ENCODE measurements at regions not wholly inside any gene's neighbourhood (a gene's known extent, or its start where the extent isn't known, plus 50 kb on each side); places are given as distances from the start of the nearest gene placed in this dataset.

DNA sequence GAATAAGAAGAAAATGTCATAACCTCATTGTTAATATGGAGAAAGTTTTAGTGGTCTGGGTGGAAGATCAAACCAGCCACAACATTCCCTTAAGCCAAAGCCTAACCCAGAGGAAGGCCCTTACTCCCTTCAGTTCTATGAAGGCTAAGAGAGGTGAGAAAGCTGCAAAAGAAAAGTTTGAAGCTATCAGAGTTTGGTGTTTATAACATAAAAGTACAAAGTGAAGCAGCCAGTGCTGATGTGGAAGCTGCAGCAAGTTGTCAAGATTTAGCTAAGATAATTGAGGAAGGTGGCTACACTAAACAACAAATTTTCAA is 67.6 kb upstream of the BCL9 start:
- Histone ChIP-seq H3K9me3 (replicated peaks; ENCODE audit: insufficient read depth, low read length) (no peaks in the 10 kb centered on the region), H3K27ac (ENCODE audit: low read length) (no peak overlapping the region), H3K9me2 (replicated peaks; ENCODE audit: insufficient read depth, low read length) (no peaks in the 10 kb centered on the region), H3K4me3 (ENCODE audit: low read length) (no peak overlapping the region), H3K9ac (ENCODE audit: low read length) (no peak overlapping the region), H3K4me1 (ENCODE audit: low read length) (no peaks in the 10 kb centered on the region), H3F3A (ENCODE audit: insufficient read depth, low read length) (no peaks in the 10 kb centered on the region), H4K20me1 (ENCODE audit: insufficient read depth, low read length) (no peaks in the 10 kb centered on the region), H3K79me2 (ENCODE audit: low read length) (no peaks in the 10 kb centered on the region), H3K27me3 (replicated peaks; ENCODE audit: insufficient read depth, low read length) (no peaks in the 10 kb centered on the region), H3K4me2 (ENCODE audit: low read depth, low read length) (no peak overlapping the region), H3K36me3 (replicated peaks; ENCODE audit: insufficient read depth, low read length) (no peaks in the 10 kb centered on the region), H2AFZ (ENCODE audit: low read length) (no peak overlapping the region)
- DNase-seq: no peak
- no peak for TF ChIP-seq EZH2 (optimal IDR thresholded peaks at IDR 0.05; ENCODE audit: low read depth, low read length)
- TF ChIP-seq, protein P1, sequence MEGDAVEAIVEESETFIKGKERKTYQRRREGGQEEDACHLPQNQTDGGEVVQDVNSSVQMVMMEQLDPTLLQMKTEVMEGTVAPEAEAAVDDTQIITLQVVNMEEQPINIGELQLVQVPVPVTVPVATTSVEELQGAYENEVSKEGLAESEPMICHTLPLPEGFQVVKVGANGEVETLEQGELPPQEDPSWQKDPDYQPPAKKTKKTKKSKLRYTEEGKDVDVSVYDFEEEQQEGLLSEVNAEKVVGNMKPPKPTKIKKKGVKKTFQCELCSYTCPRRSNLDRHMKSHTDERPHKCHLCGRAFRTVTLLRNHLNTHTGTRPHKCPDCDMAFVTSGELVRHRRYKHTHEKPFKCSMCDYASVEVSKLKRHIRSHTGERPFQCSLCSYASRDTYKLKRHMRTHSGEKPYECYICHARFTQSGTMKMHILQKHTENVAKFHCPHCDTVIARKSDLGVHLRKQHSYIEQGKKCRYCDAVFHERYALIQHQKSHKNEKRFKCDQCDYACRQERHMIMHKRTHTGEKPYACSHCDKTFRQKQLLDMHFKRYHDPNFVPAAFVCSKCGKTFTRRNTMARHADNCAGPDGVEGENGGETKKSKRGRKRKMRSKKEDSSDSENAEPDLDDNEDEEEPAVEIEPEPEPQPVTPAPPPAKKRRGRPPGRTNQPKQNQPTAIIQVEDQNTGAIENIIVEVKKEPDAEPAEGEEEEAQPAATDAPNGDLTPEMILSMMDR (IDR thresholded peaks at IDR 0.05; ENCODE audit: low read length): no peak
- no peak for TF ChIP-seq EZH2phosphoT487 (IDR thresholded peaks at IDR 0.05; ENCODE audit: low read length)

DNA sequence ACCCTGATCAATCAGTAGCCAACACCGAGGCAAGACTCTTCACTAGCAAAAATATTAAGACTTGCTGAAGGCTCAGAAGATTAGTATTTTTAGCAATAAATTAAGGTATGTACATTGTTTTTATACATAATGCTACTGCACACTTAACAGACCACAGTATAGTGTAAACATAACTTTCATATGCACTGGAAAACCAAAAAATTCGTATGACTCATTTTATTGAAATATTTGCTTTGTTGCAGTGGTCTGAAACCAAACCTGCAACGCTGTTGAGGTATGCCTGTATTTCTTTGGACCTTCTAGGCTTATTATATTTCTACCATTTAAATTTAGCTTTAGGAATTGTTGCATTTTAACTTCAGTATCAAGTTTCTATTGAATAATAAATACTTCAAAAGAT is 65.8 kb upstream of the BCL9 start:
- Histone ChIP-seq H3K79me2 (ENCODE audit: low read length) (no peaks in the 10 kb centered on the region), H3K9me3 (replicated peaks; ENCODE audit: insufficient read depth, low read length) (no peaks in the 10 kb centered on the region), H3K4me2 (ENCODE audit: low read depth, low read length) (no peak overlapping the region), H3F3A (ENCODE audit: insufficient read depth, low read length) (no peaks in the 10 kb centered on the region), H3K9ac (ENCODE audit: low read length) (no peak overlapping the region), H3K4me3 (ENCODE audit: low read length) (no peak overlapping the region), H3K4me1 (ENCODE audit: low read length) (no peaks in the 10 kb centered on the region), H3K27ac (ENCODE audit: low read length) (no peak overlapping the region), H3K9me2 (replicated peaks; ENCODE audit: insufficient read depth, low read length) (no peaks in the 10 kb centered on the region), H2AFZ (ENCODE audit: low read length) (no peak overlapping the region), H4K20me1 (ENCODE audit: insufficient read depth, low read length) (no peaks in the 10 kb centered on the region), H3K27me3 (replicated peaks; ENCODE audit: insufficient read depth, low read length) (no peaks in the 10 kb centered on the region), H3K36me3 (replicated peaks; ENCODE audit: insufficient read depth, low read length) (no peaks in the 10 kb centered on the region)
- TF ChIP-seq, protein P1 (IDR thresholded peaks at IDR 0.05; ENCODE audit: low read length): no peak
- TF ChIP-seq EZH2 (optimal IDR thresholded peaks at IDR 0.05; ENCODE audit: low read depth, low read length) (no peak), EZH2phosphoT487 (IDR thresholded peaks at IDR 0.05; ENCODE audit: low read length) (no peak)
- DNase-seq: no peak

GRCh38 chr1:147478521-147478920 is 62.8 kb upstream of the BCL9 start:
- no peaks in the 10 kb centered on the region for H3K79me2 ChIP-seq (ENCODE audit: low read length)
- no peak overlapping the region for H2AFZ ChIP-seq (ENCODE audit: low read length)
- no peak overlapping the region for H3K9ac ChIP-seq (ENCODE audit: low read length)
- H3K4me3 ChIP-seq (ENCODE audit: low read length): no peak overlapping the region
- H3K9me2 ChIP-seq (replicated peaks; ENCODE audit: insufficient read depth, low read length): no peaks in the 10 kb centered on the region
- no peaks in the 10 kb centered on the region for H4K20me1 ChIP-seq (ENCODE audit: insufficient read depth, low read length)
- H3K27me3 ChIP-seq (replicated peaks; ENCODE audit: insufficient read depth, low read length): no peaks in the 10 kb centered on the region
- H3K4me2 ChIP-seq (ENCODE audit: low read depth, low read length): no peak overlapping the region
- no peaks in the 10 kb centered on the region for H3K4me1 ChIP-seq (ENCODE audit: low read length)
- no peaks in the 10 kb centered on the region for H3K9me3 ChIP-seq (replicated peaks; ENCODE audit: insufficient read depth, low read length)
- H3F3A ChIP-seq (ENCODE audit: insufficient read depth, low read length): no peaks in the 10 kb centered on the region
- no peaks in the 10 kb centered on the region for H3K36me3 ChIP-seq (replicated peaks; ENCODE audit: insufficient read depth, low read length)
- no peak for DNase-seq
- no peak overlapping the region for H3K27ac ChIP-seq (ENCODE audit: low read length)
- TF ChIP-seq, protein P1 (IDR thresholded peaks at IDR 0.05; ENCODE audit: low read length): no peak
- TF ChIP-seq EZH2phosphoT487 (IDR thresholded peaks at IDR 0.05; ENCODE audit: low read length) (no peak), EZH2 (optimal IDR thresholded peaks at IDR 0.05; ENCODE audit: low read depth, low read length) (no peak)

Measured in MM.1S (cell line).